H9 (cell line): ENCODE measurements at regions not wholly inside any gene's neighbourhood (a gene's known extent, or its start where the extent isn't known, plus 50 kb on each side); places are given as distances from the start of the nearest gene placed in this dataset.

ENCODE experiments used
- DNase-seq: peaks from one replicate; pipeline ENCODE4 v3.0.0-alpha.2; 2017
- H2AFZ ChIP-seq: one replicate; pipeline ENCODE4 v1.6.1; 2013; ENCODE audit warnings: mild to moderate bottlenecking, low read length, control low read depth, moderate library complexity
- H2AK5ac ChIP-seq: 2 replicates; pipeline ENCODE4 v1.6.1; 2013; ENCODE audit warnings: low read length, control low read depth, mixed read lengths; ENCODE audit not compliant: insufficient read length
- H2BK120ac ChIP-seq: one replicate; pipeline ENCODE4 v1.6.1; 2013; ENCODE audit warnings: low read depth, mild to moderate bottlenecking, low read length, control low read depth, inconsistent platforms; ENCODE audit not compliant: poor library complexity, severe bottlenecking
- H2BK12ac ChIP-seq: 2 replicates; pipeline ENCODE4 v1.6.1; 2013; ENCODE audit warnings: low read length, control low read depth, mixed read lengths, low read depth; ENCODE audit not compliant: insufficient read length
- H2BK15ac ChIP-seq: 2 replicates; pipeline ENCODE4 v1.6.1; 2013; ENCODE audit warnings: low read depth, low read length, control low read depth
- H2BK20ac ChIP-seq: one replicate; pipeline ENCODE4 v1.6.1; 2013; ENCODE audit warnings: low read depth, mild to moderate bottlenecking, low read length, control low read depth, inconsistent platforms; ENCODE audit not compliant: poor library complexity, severe bottlenecking
- H2BK5ac ChIP-seq: 2 replicates; pipeline ENCODE4 v1.6.1; 2013; ENCODE audit warnings: low read length, control low read depth, mixed read lengths; ENCODE audit not compliant: insufficient read length
- H3K14ac ChIP-seq: 2 replicates; pipeline ENCODE4 v1.6.1; 2013; ENCODE audit warnings: low read length, control low read depth; ENCODE audit not compliant: insufficient read depth
- H3K18ac ChIP-seq: 2 replicates; pipeline ENCODE4 v1.6.1; 2013; ENCODE audit warnings: low read depth, mild to moderate bottlenecking, mixed read lengths, low read length, control low read depth; ENCODE audit not compliant: insufficient read length
- H3K23ac ChIP-seq: 2 replicates; pipeline ENCODE4 v1.6.1; 2013; ENCODE audit warnings: low read length, control low read depth, mixed read lengths, low read depth; ENCODE audit not compliant: insufficient read length
- H3K23me2 ChIP-seq: 2 replicates; pipeline ENCODE4 v1.6.1; 2013; ENCODE audit warnings: low read depth, mild to moderate bottlenecking, mixed read lengths, low read length, control low read depth; ENCODE audit not compliant: insufficient read length, poor library complexity, severe bottlenecking
- H3K27ac ChIP-seq: 2 replicates; pipeline ENCODE4 v1.5.1; 2013; ENCODE audit warnings: low read length, control low read depth, mixed read lengths, low read depth; ENCODE audit not compliant: insufficient read length
- H3K27me3 ChIP-seq: 2 replicates; pipeline ENCODE4 v1.6.1; 2013; ENCODE audit warnings: low read length, control low read depth, inconsistent platforms; ENCODE audit not compliant: insufficient read depth
- H3K4ac ChIP-seq: 2 replicates; pipeline ENCODE4 v1.6.1; 2013; ENCODE audit warnings: low read depth, mild to moderate bottlenecking, control low read depth, inconsistent platforms, low read length, moderate library complexity
- H3K4me1 ChIP-seq: 2 replicates; pipeline ENCODE4 v1.6.1; 2013; ENCODE audit warnings: low read length, control low read depth, inconsistent platforms; ENCODE audit not compliant: insufficient read depth
- H3K4me2 ChIP-seq: 2 replicates; pipeline ENCODE4 v1.6.1; 2013; ENCODE audit warnings: low read length, control low read depth, mixed read lengths; ENCODE audit not compliant: insufficient read length, insufficient read depth
- H3K56ac ChIP-seq: 2 replicates; pipeline ENCODE4 v1.6.1; 2013; ENCODE audit warnings: low read depth, mild to moderate bottlenecking, mixed read lengths, low read length, control low read depth; ENCODE audit not compliant: insufficient read length
- H3K79me1 ChIP-seq: 2 replicates; pipeline ENCODE4 v1.6.1; 2013; ENCODE audit warnings: low read depth, mild to moderate bottlenecking, moderate library complexity, low read length, control low read depth, inconsistent platforms; ENCODE audit not compliant: insufficient read depth, poor library complexity, severe bottlenecking
- H3K79me2 ChIP-seq: 2 replicates; pipeline ENCODE4 v1.6.1; 2013; ENCODE audit warnings: low read length, control low read depth, inconsistent platforms; ENCODE audit not compliant: insufficient read depth
- H3K9ac ChIP-seq: 2 replicates; pipeline ENCODE4 v1.6.1; 2013; ENCODE audit warnings: low read length, control low read depth, mixed read lengths; ENCODE audit not compliant: insufficient read length; ENCODE audit errors: extremely low read depth
- H3K9me3 ChIP-seq: one replicate; pipeline ENCODE4 v1.6.1; 2013; ENCODE audit warnings: low read depth, low read length, inconsistent platforms; ENCODE audit not compliant: control insufficient read depth
- H3T11ph ChIP-seq: one replicate; pipeline ENCODE4 v1.6.1; 2013; ENCODE audit warnings: mild to moderate bottlenecking, low read length, control low read depth, inconsistent platforms
- H4K20me1 ChIP-seq: one replicate; pipeline ENCODE4 v1.6.1; 2013; ENCODE audit not compliant: control insufficient read depth, insufficient read length, insufficient read depth
- H4K5ac ChIP-seq: 2 replicates; pipeline ENCODE4 v1.6.1; 2013; ENCODE audit warnings: low read depth, mild to moderate bottlenecking, mixed read lengths, low read length, control low read depth; ENCODE audit not compliant: insufficient read length
- H4K8ac ChIP-seq: replicated peaks from 2 replicates; pipeline ENCODE4 v1.6.1; 2013; ENCODE audit warnings: low read length, control low read depth, mixed read lengths, low read depth; ENCODE audit not compliant: insufficient read length
- H4K91ac ChIP-seq: 2 replicates; pipeline ENCODE4 v1.6.1; 2013; ENCODE audit warnings: low read depth, mild to moderate bottlenecking, moderate library complexity, mixed read lengths, low read length, control low read depth; ENCODE audit not compliant: insufficient read length
- H3K27ac Mint-ChIP-seq, 3 experiments: 2 replicates in 2 of 3; 3 replicates in 1 of 3; pipeline ENCODE4 v1.8.0; 2020 to 2021; ENCODE audit warnings: mixed read lengths in 3 of 3, mild to moderate bottlenecking in 1 of 3, moderate library complexity in 1 of 3
- H3K27me3 Mint-ChIP-seq: 2 replicates; pipeline ENCODE4 v1.8.0; 2021; ENCODE audit warnings: low read depth, mild to moderate bottlenecking, moderate library complexity, mixed read lengths
- H3K36me3 Mint-ChIP-seq, 3 experiments: 2 replicates in 2 of 3; 3 replicates in 1 of 3; pipeline ENCODE4 v1.8.0; 2020 to 2021; ENCODE audit warnings: low read depth in 3 of 3, mixed read lengths in 3 of 3; ENCODE audit not compliant: insufficient read depth in 1 of 3
- H3K4me1 Mint-ChIP-seq, 2 experiments: 2 replicates each; pipeline ENCODE4 v1.8.0; 2020; ENCODE audit warnings: mixed read lengths in 2 of 2
- H3K4me3 Mint-ChIP-seq, 2 experiments: 2 replicates in 1 of 2; 3 replicates in 1 of 2; pipeline ENCODE4 v1.8.0; 2020 to 2021; ENCODE audit warnings: mild to moderate bottlenecking in 2 of 2, mixed read lengths in 2 of 2, moderate library complexity in 1 of 2
- H3K9me3 Mint-ChIP-seq, 2 experiments: 2 replicates in 1 of 2; 3 replicates in 1 of 2; pipeline ENCODE4 v1.8.0; 2020; ENCODE audit warnings: mild to moderate bottlenecking in 2 of 2, mixed read lengths in 2 of 2, moderate library complexity in 1 of 2
- WGBS: extraction: QIAGEN DNeasy Blood & Tissue Kit; methylation state at CpG from one replicate; pipeline ENCODE4 v1.1.7; 2013; ENCODE audit warnings: missing lambda C conversion rate, low lambda C conversion rate, mixed read lengths; ENCODE audit not compliant: insufficient read length; ENCODE audit errors: extremely low coverage; 5-methylcytosine and 5-hydroxymethylcytosine counted together
- TF ChIP-seq, protein P1 (sequence below): fragments of 200-600 bp; sonication (generic); conservative IDR thresholded peaks from 3 replicates; pipeline ENCODE4 v1.8.0; 2021; ENCODE audit warnings: antibody characterized with exemption, mild to moderate bottlenecking

DNA sequence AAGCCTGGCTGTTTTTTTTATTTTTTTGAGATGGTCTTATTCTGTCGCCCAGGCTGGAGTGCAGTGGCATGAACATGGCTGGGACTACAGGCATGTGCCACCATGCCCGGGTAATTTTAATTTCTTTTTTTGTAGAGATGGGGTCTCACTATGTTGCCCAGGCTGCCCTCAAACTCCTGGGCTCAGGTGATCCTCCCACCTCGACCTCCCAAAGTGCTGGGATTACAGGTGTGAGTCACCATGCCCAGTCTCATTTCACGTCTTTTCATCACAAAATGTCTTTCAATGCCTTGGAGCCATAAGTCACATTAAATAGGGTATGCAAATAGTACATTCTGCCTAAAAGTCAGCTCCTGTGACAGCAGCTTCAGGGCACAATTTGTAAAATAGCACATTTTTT is 52.8 kb downstream of the SOX2 start:
- no peak overlapping the region for H3K9ac ChIP-seq
- H3K4me3 Mint-ChIP-seq: no peak overlapping the region
- H3K9me3 ChIP-seq: no peaks in the 10 kb centered on the region
- no peak for DNase-seq
- no peak overlapping the region for H2AFZ ChIP-seq
- H3K23ac ChIP-seq: no peak overlapping the region
- WGBS: no CpG with 5 or more reads among the region's 4 CpGs
- H3K56ac ChIP-seq: no peak overlapping the region
- no peaks in the 10 kb centered on the region for H3K23me2 ChIP-seq
- H4K8ac ChIP-seq: no peak overlapping the region
- no peak overlapping the region for H3K27ac ChIP-seq
- no peak overlapping the region for H2BK12ac ChIP-seq
- TF ChIP-seq, protein P1, sequence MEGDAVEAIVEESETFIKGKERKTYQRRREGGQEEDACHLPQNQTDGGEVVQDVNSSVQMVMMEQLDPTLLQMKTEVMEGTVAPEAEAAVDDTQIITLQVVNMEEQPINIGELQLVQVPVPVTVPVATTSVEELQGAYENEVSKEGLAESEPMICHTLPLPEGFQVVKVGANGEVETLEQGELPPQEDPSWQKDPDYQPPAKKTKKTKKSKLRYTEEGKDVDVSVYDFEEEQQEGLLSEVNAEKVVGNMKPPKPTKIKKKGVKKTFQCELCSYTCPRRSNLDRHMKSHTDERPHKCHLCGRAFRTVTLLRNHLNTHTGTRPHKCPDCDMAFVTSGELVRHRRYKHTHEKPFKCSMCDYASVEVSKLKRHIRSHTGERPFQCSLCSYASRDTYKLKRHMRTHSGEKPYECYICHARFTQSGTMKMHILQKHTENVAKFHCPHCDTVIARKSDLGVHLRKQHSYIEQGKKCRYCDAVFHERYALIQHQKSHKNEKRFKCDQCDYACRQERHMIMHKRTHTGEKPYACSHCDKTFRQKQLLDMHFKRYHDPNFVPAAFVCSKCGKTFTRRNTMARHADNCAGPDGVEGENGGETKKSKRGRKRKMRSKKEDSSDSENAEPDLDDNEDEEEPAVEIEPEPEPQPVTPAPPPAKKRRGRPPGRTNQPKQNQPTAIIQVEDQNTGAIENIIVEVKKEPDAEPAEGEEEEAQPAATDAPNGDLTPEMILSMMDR: no peak
- no peaks in the 10 kb centered on the region for H3K36me3 Mint-ChIP-seq
- H2BK120ac ChIP-seq: no peak overlapping the region
- H2BK15ac ChIP-seq: no peak overlapping the region
- H3K4me1 Mint-ChIP-seq: peaks cover 6% of the 10 kb centered on the region in 2 experiments
- no peaks in the 10 kb centered on the region for H3K79me1 ChIP-seq
- H3K79me2 ChIP-seq: no peaks in the 10 kb centered on the region
- H3K4me1 ChIP-seq: no peaks in the 10 kb centered on the region
- no peak overlapping the region for H4K91ac ChIP-seq
- no peak overlapping the region for H3K4ac ChIP-seq
- no peak overlapping the region for H3K4me2 ChIP-seq
- H3K27me3 Mint-ChIP-seq: no peaks in the 10 kb centered on the region; the same call in 1 of the 2 replicates
- H2BK20ac ChIP-seq: no peak overlapping the region
- H3K9me3 Mint-ChIP-seq: no peaks in the 10 kb centered on the region; a peak in 1 of 5 replicates
- no peak overlapping the region for H2AK5ac ChIP-seq
- H3K27me3 ChIP-seq: no peaks in the 10 kb centered on the region
- no peak overlapping the region for H3T11ph ChIP-seq
- H3K14ac ChIP-seq: no peak overlapping the region
- H4K20me1 ChIP-seq: no peaks in the 10 kb centered on the region
- no peak overlapping the region for H4K5ac ChIP-seq
- H3K18ac ChIP-seq: no peak overlapping the region
- H3K27ac Mint-ChIP-seq: no peak overlapping the region; a peak in 1 of 7 replicates
- no peak overlapping the region for H2BK5ac ChIP-seq
